ENCODE measurements at regions not wholly inside any gene's neighbourhood (a gene's known extent, or its start where the extent isn't known, plus 50 kb on each side); places are given as distances from the start of the nearest gene placed in this dataset.

DNA sequence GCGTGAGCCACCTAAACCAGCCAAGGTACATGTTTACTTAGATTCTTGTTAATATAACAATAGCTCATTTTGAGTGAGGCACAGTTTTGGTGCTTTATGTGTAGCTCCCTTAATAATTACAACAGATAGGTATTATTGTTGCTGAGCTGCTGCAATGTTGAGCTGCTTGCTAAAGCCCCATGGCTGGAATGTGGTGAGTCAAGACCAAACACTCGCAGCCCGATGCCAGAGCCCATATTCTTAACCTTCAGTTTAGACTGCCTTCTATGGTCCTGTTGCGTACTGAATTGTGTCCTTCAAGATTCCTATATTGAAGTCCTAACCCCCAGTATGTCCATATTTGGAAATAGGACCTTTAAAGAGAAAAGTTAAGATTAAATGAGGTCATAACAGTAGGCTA is 407.1 kb downstream of the NEBL start:
- TF ChIP-seq, protein P1, sequence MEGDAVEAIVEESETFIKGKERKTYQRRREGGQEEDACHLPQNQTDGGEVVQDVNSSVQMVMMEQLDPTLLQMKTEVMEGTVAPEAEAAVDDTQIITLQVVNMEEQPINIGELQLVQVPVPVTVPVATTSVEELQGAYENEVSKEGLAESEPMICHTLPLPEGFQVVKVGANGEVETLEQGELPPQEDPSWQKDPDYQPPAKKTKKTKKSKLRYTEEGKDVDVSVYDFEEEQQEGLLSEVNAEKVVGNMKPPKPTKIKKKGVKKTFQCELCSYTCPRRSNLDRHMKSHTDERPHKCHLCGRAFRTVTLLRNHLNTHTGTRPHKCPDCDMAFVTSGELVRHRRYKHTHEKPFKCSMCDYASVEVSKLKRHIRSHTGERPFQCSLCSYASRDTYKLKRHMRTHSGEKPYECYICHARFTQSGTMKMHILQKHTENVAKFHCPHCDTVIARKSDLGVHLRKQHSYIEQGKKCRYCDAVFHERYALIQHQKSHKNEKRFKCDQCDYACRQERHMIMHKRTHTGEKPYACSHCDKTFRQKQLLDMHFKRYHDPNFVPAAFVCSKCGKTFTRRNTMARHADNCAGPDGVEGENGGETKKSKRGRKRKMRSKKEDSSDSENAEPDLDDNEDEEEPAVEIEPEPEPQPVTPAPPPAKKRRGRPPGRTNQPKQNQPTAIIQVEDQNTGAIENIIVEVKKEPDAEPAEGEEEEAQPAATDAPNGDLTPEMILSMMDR (CRISPR knock-in tag; IDR thresholded peaks at IDR 0.05): no peak
- no peak for TF ChIP-seq ELF4 (CRISPR knock-in tag; IDR thresholded peaks at IDR 0.05; ENCODE audit: borderline replicate concordance)

Measured in HepG2 (cell line).